ENCODE measurements at regions not wholly inside any gene's neighbourhood (a gene's known extent, or its start where the extent isn't known, plus 50 kb on each side); places are given as distances from the start of the nearest gene placed in this dataset.

- intact Hi-C loops (cut with DNase I, micrococcal nuclease) = no loop called here
- no peaks in the 10 kb centered on the region for H3K9me3 ChIP-seq
- H3K4me3 ChIP-seq = no peak overlapping the region
- no peak for TF ChIP-seq CTCF (IDR thresholded peaks at IDR 0.05)
- DNase-seq (no peak), ATAC-seq (no peak)
- H3K4me1 ChIP-seq (ENCODE audit: low read depth) = no peaks in the 10 kb centered on the region
- H3K36me3 ChIP-seq (ENCODE audit: low read depth) = no peaks in the 10 kb centered on the region
Observed at GRCh38 chr4:145427991-145428390, 53.7 kb upstream of the SMAD1 start.

- TF ChIP-seq CTCF (IDR thresholded peaks at IDR 0.05) = no peak
- DNase-seq = no peak
- Histone ChIP-seq H3K9me3 (no peaks in the 10 kb centered on the region), H3K4me1 (ENCODE audit: low read depth) (no peaks in the 10 kb centered on the region), H3K36me3 (ENCODE audit: low read depth) (no peaks in the 10 kb centered on the region), H3K4me3 (no peak overlapping the region)
- intact Hi-C loops (cut with DNase I, micrococcal nuclease) = no loop called here
- ATAC-seq = no peak
Observed at GRCh38 chr4:145427221-145427620, 54.4 kb upstream of the SMAD1 start.

DNA sequence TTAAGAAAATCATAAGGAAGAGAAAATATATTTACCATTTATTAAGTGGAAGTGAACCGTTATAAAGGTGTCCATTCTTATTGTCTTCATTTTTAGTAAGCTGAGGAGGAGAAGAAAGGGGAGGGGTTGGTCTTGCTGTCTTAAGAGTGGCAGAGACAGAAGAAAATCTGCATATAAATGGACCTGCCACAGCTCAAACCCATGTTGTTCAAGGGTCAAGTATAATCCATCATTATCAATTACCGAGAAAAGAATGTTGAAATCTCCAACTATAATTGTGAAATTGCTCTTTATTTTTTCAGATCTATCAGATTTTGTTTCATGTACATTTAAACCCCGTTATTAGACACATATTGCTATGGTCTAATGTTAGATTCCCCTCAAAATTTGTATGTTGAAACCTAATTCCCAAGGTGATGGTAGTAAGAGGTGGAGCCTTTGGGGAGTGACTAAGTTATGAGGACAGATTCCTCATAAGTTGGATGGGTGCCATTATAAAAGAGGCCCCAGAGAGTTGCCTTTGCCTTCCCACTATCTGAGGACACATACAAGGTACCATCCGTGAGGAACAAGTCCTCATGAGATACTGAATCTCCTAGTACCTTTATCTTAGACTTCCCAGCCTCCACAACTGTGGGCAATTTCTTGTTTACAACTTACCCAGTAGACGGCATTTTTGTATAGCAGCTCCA is 58.5 kb upstream of the SMAD1 start:
- Histone ChIP-seq H3K9me3 (no peaks in the 10 kb centered on the region), H3K36me3 (ENCODE audit: low read depth) (no peaks in the 10 kb centered on the region), H3K4me3 (no peak overlapping the region), H3K4me1 (ENCODE audit: low read depth) (no peaks in the 10 kb centered on the region)
- TF ChIP-seq CTCF (IDR thresholded peaks at IDR 0.05) = no peak
- DNase-seq (no peak), ATAC-seq (no peak)
- intact Hi-C loops (cut with DNase I, micrococcal nuclease) = no loop called here

- no peak overlapping the region for H3K4me3 ChIP-seq
- H3K4me1 ChIP-seq (ENCODE audit: low read depth) = no peaks in the 10 kb centered on the region
- no peak for TF ChIP-seq CTCF (IDR thresholded peaks at IDR 0.05)
- no peak for ATAC-seq
- H3K36me3 ChIP-seq (ENCODE audit: low read depth) = no peaks in the 10 kb centered on the region
- no peak for DNase-seq
- no peaks in the 10 kb centered on the region for H3K9me3 ChIP-seq
- intact Hi-C loops (cut with DNase I, micrococcal nuclease) = no loop called here
Observed at GRCh38 chr4:145420595-145421214, 60.9 kb upstream of the SMAD1 start.

DNA sequence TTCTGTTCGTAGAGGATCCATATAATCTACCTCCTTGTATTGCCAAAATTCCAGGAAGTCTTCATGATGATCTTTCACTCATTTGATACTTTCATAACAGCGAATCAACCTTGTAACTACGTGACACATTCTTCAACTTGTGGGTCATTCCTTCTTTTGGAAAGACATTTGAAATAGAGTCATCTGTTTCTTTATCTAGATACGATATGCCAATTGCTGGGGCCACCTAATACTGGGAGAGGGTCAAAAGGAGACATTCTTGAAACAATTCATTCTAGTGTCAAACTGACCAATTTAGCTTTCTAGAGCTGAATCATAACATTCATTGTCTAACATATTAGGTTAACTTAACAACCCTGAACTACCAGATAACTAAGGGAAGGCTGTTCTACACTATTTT is 62.9 kb upstream of the SMAD1 start:
- Histone ChIP-seq H3K4me3 (no peak overlapping the region), H3K4me1 (ENCODE audit: low read depth) (no peaks in the 10 kb centered on the region), H3K9me3 (no peaks in the 10 kb centered on the region), H3K36me3 (ENCODE audit: low read depth) (no peaks in the 10 kb centered on the region)
- DNase-seq (no peak), ATAC-seq (no peak)
- intact Hi-C loops (cut with DNase I, micrococcal nuclease) = no loop called here
- TF ChIP-seq CTCF (IDR thresholded peaks at IDR 0.05) = no peak
